ENCODE measurements at regions not wholly inside any gene's neighbourhood (a gene's known extent, or its start where the extent isn't known, plus 50 kb on each side); places are given as distances from the start of the nearest gene placed in this dataset.

GRCh38 chr6:22754061-22754460, 184.7 kb downstream of the HDGFL1 start:
- DNase-seq (ENCODE audit: low read depth in 1 of 2, low spot score in 1 of 2): no peak
- no peak overlapping the region for H3K4me2 ChIP-seq
- no peak overlapping the region for H3K27ac ChIP-seq
- TF ChIP-seq JUNB (IDR thresholded peaks at IDR 0.05): no peak
- TF ChIP-seq PHF8 (IDR thresholded peaks at IDR 0.05; ENCODE audit: borderline replicate concordance, low read depth): no peak
- TF ChIP-seq POLR2AphosphoS2 (conservative IDR thresholded peaks at IDR 0.05; ENCODE audit: low read length): no peak
- no peak for TF ChIP-seq HOXB5 (CRISPR knock-in tag; IDR thresholded peaks at IDR 0.05)
- TF ChIP-seq NR3C1 (IDR thresholded peaks at IDR 0.05): no peak
- TF ChIP-seq REST (IDR thresholded peaks at IDR 0.05): no peak
- TF ChIP-seq E2F6 (IDR thresholded peaks at IDR 0.05; ENCODE audit: borderline replicate concordance, low read depth): no peak
- no peak for TF ChIP-seq HOXB13 (CRISPR knock-in tag; IDR thresholded peaks at IDR 0.05; ENCODE audit: low read depth)
- TF ChIP-seq ELK1 (IDR thresholded peaks at IDR 0.05; ENCODE audit: low read depth, low read length): no peak
- no peak for TF ChIP-seq NPAS2 (CRISPR knock-in tag; IDR thresholded peaks at IDR 0.05; ENCODE audit: borderline replicate concordance)
- no peak for TF ChIP-seq MYC (IDR thresholded peaks at IDR 0.05; ENCODE audit: borderline replicate concordance, low read length)
- TF ChIP-seq TFCP2L1 (CRISPR knock-in tag; IDR thresholded peaks at IDR 0.05): no peak
- no peak for TF ChIP-seq ZC3H11A (IDR thresholded peaks at IDR 0.05)
- no peak for TF ChIP-seq ATOH8 (CRISPR knock-in tag; IDR thresholded peaks at IDR 0.05; ENCODE audit: low read depth)
- no peak for TF ChIP-seq EHMT2 (IDR thresholded peaks at IDR 0.05; ENCODE audit: low read depth)
- no peak for TF ChIP-seq CHD4 (IDR thresholded peaks at IDR 0.05; ENCODE audit: borderline replicate concordance)
- TF ChIP-seq HDAC2 (IDR thresholded peaks at IDR 0.05): no peak
- no peak for TF ChIP-seq CEBPB (IDR thresholded peaks at IDR 0.05)
- TF ChIP-seq RAD21 (conservative IDR thresholded peaks at IDR 0.05 in 1 of 2, IDR thresholded peaks at IDR 0.05 in 1 of 2): no peak
- TF ChIP-seq MAZ (IDR thresholded peaks at IDR 0.05; ENCODE audit: borderline replicate concordance, low read depth, low read length): no peak
- ChIA-PET POLR2A (no interaction called here), CTCF (no interaction called here)
- H3K9me3 ChIP-seq: no peaks in the 10 kb centered on the region
- H3K4me1 ChIP-seq: no peaks in the 10 kb centered on the region
- no peak for ATAC-seq
- WGBS (ENCODE audit: missing lambda C conversion rate): 0% methylated on average over 2 of the region's 2 CpGs
- no peak for FAIRE-seq
- H3K4me3 ChIP-seq: no peak overlapping the region

- FAIRE-seq: no peak
- ChIA-PET POLR2A (no interaction called here), CTCF (interaction anchor here (0.9 kb wide), 1 partner anchor 21 kb away, joined by 4 read pairs; no protein-coding TSS in a partner anchor)
- H3K4me3 ChIP-seq: no peak overlapping the region
- H3K4me1 ChIP-seq: no peaks in the 10 kb centered on the region
- no peak for DNase-seq (ENCODE audit: low read depth in 1 of 2, low spot score in 1 of 2)
- no peak for TF ChIP-seq PHF8 (IDR thresholded peaks at IDR 0.05; ENCODE audit: borderline replicate concordance, low read depth)
- no peak for TF ChIP-seq MAX (IDR thresholded peaks at IDR 0.05)
- TF ChIP-seq CTCF (IDR thresholded peaks at IDR 0.05): no peak
- TF ChIP-seq ZC3H11A (IDR thresholded peaks at IDR 0.05): no peak
- TF ChIP-seq NR3C1 (IDR thresholded peaks at IDR 0.05): no peak
- TF ChIP-seq ESRRA (IDR thresholded peaks at IDR 0.05; ENCODE audit: borderline replicate concordance, low read length): no peak
- no peak for TF ChIP-seq E2F6 (IDR thresholded peaks at IDR 0.05; ENCODE audit: borderline replicate concordance, low read depth)
- TF ChIP-seq GATA3 (IDR thresholded peaks at IDR 0.05; ENCODE audit: borderline replicate concordance): no peak
- TF ChIP-seq NFE2L2 (conservative IDR thresholded peaks at IDR 0.05; ENCODE audit: low read length): no peak
- TF ChIP-seq FOSL2 (IDR thresholded peaks at IDR 0.05): no peak
- no peak for TF ChIP-seq FOSL2 (CRISPR knock-in tag; IDR thresholded peaks at IDR 0.05)
- no peak for TF ChIP-seq CBX2 (IDR thresholded peaks at IDR 0.05; ENCODE audit: borderline replicate concordance, low read depth)
- no peak for TF ChIP-seq MAFK (IDR thresholded peaks at IDR 0.05; ENCODE audit: partially characterized antibody)
- no peak for TF ChIP-seq NPAS2 (CRISPR knock-in tag; IDR thresholded peaks at IDR 0.05; ENCODE audit: borderline replicate concordance)
- 67% methylated on average over 4 of the region's 4 CpGs for WGBS (ENCODE audit: missing lambda C conversion rate)
- no peaks in the 10 kb centered on the region for H3K9me3 ChIP-seq
- ATAC-seq: no peak
- H3K27ac ChIP-seq: no peak overlapping the region
- H3K4me2 ChIP-seq: no peak overlapping the region
These were observed 186.2 kb downstream of the HDGFL1 start for GRCh38 chr6:22755605-22756004.

All from A549 (cell line).